ENCODE measurements at regions not wholly inside any gene's neighbourhood (a gene's known extent, or its start where the extent isn't known, plus 50 kb on each side); places are given as distances from the start of the nearest gene placed in this dataset.

DNA sequence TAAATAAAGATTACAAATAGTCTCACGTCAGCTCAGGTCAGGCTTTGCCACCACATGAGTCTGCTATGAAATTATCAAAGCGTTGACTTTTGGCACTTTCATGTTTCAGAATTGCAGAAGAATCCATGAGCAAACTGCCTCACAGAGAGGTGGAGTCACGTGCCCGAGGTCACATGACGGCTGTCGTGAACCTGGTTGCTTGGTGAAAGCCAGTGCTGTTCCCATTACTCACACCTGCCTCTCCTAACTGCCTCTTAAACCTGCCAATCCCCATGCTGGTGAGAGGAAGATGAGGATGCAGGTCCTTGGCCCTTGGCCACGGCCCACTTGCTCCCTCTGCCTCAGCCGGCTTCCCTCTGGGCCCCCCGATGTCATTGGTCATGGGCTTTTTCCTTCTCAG lies 272.7 kb downstream of the BCL11B start:
- no peak for DNase-seq (ENCODE audit: low read depth)

DNA sequence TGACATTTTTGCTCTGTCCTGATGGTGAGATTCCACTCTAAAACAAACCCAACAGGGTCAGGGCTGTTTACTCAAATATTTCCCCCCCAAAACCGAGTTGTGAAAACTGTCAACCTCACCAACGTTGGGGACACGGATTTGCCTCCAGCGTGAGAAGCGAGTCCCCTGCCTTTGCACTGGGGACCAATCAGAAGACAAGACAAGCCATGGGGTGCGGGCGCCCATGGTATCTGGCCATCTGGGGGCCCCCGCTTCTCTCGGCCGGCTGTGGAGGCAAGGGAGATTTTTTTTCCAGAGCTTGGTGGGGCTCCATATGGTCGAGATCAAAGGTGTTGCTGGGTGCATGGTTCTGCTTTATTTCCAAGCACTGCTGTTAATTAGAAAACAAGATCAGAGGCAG lies 272.1 kb downstream of the BCL11B start:
- DNase-seq (ENCODE audit: low read depth): no peak

DNA sequence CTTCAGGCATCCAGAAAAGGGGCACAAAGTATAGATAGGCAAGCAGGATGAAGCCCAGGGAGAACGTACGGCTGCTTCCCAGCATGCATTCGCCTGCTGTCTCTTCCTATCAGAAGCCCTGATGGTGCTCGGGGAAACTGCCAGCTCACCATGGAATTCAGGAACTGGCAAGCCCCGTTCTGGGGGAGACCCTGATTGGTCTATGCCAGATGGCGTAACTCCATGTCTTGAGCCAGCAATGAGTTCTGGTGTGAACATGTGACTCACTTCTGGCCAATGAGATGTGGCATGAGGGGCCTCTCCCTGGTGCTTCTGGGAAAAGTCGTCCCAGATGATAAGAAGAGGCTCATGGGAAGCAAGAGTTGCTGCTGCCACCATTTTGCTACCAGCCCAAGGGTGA lies 270.8 kb downstream of the BCL11B start:
- DNase-seq (ENCODE audit: low read depth): no peak

DNA sequence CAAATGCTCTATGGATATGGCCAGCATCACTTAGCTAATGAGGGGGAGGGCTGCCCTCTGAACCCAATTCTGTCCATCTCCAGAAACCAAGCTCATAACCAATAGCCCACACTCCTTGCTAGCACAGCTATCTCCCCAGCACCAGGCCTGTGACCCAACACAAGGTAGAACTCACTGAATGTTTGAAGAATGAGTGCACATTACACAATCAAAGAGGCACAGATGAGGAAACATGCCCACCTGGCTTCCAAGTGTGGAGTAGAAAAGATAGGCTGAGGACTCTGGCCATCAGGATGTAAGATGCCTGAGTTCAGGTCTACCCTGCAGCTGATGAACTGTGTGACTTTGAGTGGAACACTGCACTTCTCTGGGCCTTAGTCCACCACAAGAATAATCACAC lies 268.4 kb downstream of the BCL11B start:
- DNase-seq (ENCODE audit: low read depth): no peak

DNA sequence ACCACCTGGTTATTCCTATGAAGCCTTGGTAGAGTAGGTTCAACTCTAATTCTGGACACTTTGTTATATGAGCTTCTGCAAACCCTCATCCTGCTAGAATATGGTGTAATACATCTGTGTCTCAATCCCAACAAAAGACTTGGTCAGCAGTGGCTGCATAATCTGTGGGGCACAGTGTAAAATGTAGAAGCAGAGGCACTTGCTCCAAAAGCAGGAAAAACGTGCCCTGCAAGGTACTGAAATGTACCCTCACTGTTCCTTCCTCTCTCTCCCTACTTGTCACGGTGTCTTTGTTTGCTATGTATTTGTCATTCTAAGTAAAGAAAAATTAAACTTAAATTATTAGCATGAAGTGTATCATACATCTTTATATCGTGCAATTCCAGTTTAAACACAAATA lies 267.9 kb downstream of the BCL11B start:
- no peak for DNase-seq (ENCODE audit: low read depth)

DNA sequence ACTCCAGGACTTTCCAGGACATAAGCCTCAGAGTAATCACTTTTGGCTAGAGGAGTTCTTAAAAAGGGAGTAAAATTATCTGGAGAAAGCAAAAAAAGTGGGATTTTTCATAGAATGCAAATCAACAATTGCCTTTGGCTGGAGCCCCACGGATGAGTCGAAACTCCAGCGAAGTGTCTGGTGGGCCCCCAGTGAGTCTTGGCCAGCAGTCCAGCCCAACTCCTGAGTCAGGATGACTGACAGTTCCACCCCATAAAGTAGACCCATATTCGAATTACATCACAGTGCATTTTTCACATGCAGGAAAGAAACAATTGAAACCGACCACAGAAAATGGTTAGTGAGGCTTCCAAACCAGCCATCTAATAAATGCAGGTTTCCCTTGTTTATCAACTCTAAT lies 265.7 kb downstream of the BCL11B start:
- DNase-seq (ENCODE audit: low read depth): no peak

DNA sequence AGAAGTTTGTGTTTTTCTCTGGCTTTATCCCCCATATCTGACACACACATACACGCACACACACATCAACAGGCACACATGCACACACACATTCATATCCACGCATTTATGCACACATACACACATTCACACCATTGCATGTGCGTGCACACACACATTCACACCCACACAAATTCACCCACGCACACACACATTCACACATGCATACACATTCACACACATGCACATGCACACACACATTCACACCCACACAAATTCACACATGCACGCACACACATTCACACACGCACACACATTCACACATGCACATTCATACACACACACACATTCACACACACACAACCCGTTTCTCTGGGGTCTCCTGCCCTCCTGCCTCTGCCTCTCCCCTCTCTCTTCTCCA lies 264.2 kb downstream of the BCL11B start:
- DNase-seq (ENCODE audit: low read depth): no peak

DNA sequence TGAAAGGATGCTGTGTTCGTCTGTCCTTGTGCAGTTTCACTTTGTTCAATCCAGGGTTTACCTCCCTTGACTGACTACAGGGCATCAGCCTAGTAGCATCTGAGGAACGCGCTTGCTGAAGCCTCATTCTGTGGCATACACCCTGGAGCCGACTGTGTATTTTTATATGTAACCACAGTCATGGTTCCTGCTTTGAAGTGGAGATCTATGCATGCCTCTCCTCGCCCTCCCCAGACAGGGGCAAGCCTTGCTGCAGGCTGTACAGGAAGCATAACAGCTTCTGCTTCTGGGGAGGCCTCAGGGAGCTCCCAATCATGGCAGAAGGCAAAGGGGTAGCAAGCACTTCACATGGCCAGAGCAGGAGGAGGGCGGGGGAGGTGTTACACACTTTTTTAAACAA lies 262.1 kb downstream of the BCL11B start:
- no peak for DNase-seq (ENCODE audit: low read depth)

DNA sequence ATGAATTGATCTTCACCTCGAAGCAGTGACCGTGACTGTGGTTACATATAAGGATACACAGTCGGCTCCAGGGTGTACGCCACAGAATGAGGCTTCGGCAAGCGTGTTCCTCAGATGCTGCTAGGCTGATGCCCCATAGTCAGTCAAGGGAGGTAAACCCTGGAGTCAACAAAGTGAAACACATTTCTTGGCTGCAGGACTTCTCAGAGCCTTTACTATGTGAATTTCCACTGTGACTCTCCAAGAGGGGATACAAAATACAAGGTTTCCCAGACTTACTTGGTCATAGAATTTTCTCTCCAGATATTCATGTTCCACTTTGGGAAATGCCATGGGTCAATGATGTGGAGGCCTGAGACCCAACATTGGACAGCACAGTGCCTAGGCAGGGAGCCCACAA lies 260.6 kb downstream of the BCL11B start:
- no peak for DNase-seq (ENCODE audit: low read depth)

DNA sequence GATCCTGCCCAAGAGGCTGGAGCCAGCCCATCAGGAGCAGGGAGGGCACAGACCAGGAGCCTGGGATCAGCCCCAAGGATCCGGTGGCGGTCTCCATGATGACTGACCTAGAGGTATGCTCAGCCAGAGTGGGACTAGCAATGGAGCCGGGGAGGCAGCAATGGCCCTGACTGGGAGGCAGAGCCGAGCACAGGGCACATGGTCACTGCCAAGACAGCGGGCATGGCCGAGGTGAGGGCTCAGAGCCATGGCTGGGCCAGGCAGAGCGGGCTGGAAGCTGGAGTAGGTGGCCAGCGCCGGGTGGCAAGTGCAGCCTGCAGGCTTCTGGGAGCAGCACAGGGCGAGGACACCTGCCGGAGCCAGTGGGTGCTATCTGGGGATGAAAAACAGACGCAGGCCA lies 259.3 kb downstream of the BCL11B start:
- no peak for DNase-seq (ENCODE audit: low read depth)

DNA sequence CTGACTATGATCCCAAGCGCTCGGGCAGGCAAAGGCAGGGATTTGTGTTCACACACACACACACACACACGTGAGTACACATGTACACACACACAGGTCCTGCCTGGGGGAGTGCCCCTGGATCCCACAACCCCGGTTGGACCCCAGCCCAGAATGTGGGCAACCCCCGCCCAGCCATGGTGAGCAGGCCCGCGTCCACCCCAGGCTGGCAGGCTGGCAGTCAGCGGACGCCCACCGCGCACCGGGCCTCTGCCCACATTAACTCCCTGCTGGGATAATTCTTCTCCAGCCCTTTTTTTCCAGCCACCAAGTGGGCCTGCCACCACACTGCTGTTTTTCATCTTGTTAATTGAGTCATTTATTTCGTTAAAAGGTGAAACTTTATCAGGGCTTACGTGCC lies 256.2 kb downstream of the BCL11B start:
- DNase-seq (ENCODE audit: low read depth): no peak

DNA sequence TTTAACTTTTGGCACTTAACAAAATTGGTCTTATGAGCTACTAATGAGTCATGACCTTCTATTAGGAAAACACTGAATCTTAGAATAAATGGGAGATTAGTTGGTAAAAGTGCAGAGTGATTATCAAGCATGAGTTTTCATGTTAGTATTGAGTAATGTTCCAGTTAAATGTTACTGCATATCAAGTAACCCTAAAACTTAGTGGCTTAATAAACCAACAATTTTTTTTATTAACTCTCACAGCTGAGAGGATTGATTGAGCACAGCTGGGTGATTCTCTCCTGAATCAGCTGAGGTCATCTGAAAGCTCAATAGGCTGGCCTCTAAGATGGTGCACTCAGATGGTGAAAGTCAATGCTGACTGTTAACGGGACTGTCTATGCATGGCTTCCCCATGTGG lies 248.6 kb downstream of the BCL11B start:
- DNase-seq (ENCODE audit: low read depth): no peak

DNA sequence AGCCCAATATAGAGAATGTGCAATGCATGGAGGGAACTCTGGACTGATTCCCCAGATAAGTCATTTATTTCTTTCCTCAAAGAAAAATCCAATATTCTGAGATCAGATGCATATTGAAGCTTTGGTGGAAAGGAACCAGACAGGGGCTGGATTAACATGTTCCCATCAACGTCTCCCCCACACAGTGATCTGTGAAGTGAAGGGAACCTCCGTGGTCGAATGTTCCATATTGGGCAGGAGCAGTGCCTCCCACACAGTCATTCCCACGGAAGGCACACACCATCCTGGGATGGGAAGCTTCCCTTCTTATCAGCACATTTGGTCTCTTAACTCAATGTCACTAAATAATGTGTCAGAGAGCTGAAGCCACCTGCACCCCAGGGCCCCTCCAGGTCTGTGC lies 247.1 kb downstream of the BCL11B start:
- no peak for DNase-seq (ENCODE audit: low read depth)

DNA sequence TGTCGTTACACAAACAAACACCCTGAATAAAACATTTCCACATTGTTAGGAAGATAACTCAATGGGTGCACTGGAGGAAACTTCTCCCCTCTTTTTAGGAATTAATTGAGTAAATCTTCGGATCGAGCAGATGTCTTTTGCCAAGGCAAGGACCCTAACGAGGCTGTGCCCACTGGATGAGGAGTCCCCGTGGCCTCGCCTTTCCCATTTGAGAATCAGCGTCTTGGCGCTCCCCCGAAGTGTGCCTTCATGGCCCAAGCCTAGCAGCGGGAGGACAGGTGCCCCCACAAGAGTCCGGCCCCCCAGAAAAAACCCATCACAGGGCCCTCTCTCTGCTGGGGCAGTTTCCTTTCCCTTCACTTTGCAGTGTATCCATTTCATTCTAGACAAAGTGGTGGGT lies 246.6 kb downstream of the BCL11B start:
- no peak for DNase-seq (ENCODE audit: low read depth)

DNA sequence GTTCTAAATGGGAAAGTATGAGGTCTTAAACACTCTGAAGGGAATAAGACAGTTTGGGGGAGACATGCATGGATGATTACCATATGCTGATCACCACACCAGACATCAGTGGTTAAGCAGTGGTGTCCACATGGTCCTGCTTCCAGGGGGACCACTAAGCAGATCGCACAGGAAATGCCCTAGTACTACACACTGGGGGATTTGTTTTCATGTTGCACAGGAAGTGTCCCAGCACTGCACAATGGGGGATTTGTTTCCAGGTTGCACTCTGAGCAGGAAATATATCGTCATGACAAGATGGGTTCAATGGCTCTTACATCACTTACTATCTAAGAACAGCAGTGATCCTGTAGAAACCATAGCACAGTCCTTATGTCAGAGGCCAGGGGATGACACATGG lies 245.5 kb downstream of the BCL11B start:
- DNase-seq (ENCODE audit: low read depth): no peak

DNA sequence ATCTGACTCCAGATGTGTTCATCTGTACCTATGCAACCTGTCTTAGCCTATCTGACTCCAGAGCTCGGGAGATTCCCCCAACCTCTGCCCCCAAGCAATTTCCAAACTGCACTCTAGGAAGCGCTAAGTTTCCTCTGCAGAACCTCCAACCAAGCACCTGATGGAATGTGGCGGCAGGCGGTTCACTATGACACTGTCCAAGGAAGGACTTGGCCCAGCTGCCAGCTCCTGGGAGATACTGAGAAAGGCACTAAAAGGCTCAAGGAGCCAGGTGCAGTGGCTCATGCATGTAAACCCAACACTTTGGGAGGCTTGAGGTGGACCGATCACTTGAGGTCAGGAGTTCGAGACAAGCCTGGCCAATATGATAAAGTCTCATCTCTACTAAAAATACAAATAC lies 244.0 kb downstream of the BCL11B start:
- DNase-seq (ENCODE audit: low read depth): no peak

DNA sequence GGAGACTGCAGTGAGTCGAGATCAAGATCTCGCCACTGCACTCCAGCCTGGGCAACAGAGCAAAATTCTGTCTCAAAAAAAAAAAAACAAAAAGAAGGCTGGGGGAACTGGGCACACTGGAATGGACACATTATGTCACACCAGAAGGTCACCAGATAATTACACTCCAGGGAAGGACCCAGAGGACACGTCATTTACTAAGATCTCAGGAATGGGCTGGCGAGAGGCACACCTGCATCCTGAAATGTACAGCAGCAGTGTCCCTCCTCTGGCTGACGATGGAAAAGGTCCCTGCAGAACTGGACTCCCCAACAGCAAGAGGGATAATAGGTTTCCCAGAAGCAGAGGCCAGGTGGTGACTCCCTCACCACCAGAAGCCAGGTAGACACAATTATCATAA lies 243.5 kb downstream of the BCL11B start:
- no peak for DNase-seq (ENCODE audit: low read depth)

DNA sequence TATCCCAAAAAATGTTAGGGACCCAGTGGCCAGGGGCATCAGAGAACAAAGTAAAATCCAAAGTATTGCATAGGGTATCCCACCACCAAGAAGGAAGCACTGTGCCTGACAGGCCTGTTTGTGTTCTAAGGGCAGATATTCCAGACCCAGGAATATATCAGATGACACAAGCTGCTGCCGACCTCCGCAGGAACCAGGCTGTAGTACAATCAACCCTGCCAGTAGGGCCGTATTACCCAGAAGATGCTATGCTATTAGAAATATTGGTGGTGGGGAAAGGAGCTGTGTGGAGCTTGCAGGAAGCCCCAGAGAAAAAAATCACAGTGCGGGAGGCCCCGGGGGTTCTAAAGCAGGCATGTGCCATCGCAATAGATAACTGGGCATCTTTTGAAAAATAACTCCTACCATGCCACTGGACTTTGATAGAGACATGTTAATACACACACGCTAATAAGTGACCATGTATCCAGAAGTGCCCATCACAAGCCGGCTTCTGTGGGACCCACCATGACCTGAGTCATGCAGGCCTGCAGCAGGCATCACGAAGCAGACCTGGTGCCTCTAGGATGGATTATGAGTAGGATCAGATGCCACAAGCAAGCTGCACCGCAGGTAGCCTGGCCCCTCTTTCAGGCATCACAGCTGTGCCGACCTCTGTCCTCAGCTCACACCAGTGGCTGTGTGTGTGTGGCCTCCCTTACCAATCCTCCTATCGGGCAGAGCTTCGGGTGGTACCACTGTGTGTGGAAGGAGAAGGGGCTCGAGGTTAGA lies 242.7 kb downstream of the BCL11B start:
- DNase-seq (ENCODE audit: low read depth): no peak

DNA sequence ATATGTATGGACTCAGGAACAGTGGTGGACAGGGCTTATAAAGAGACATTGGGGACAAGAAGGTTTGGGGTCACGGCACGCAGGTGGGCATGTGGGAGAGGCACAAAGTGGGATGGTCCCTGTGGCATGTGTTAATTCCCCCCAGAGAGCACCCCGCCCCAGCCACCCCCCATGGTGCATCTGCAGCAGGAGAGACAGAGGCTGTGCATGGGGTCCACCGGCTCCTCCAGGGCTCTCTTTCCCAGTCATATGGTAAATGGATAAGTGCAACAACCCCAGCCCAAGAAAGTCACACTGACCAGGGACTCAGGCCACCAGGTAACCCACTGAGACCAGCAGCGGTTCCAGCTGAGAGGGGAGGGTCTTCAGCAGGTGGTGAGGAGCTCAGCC lies 242.1 kb downstream of the BCL11B start:
- no peak for DNase-seq (ENCODE audit: low read depth)

DNA sequence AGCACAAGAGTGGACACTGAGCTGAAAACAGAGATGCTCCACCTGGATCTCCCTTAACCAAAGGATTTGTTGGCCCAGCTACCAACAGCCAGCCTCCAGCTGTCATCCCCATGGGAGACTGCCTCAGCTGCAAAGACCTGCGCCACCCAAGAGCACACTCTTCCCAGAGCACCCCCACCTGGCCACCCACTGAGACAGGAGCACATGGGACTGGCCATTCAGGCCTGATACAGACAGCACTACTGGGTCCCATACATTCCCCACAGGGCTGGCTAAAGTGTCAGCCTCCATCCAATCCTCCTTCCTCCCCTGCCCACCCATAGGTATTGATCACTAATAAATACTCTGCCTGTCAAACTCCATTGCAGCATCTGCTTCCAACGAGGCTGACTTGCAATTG lies 241.5 kb downstream of the BCL11B start:
- no peak for DNase-seq (ENCODE audit: low read depth)

DNA sequence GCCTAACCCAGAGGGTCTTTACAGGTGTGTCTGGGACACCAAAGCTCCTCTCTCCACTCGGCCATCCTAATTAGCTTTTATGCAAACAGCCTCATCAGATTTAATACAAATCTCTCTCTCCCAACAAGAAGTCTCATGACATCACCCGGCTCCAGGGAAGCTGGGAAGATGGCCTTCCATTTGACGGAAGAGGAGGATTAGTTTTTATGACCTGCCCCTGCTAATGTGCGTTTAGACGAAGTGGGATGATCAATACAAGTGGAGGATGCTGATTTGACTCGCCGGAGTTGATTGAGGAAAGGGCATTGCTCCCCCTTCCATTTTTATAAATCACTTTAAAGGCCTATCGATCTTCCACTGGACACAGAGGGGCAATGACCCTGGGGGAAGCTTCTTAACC lies 239.2 kb downstream of the BCL11B start:
- no peak for DNase-seq (ENCODE audit: low read depth)

DNA sequence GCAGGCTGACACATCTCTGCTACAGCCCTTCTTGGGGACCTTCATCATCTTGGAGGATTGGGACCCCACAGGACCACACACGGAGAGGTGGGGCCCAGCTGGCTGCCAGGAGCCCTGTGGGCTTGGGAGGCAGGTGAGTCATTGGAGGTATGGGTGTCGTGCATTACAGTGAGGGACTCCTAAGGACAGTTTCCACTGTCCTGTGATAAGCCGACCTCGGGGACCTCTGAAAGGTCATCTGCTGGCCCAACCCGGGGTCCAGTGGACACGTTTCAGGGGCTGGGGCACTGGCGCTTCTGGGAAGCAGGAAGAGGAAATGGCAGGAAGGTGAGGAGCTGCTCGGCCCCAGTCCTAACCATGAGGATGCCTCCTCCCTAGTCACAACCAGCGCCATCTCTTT lies 238.0 kb downstream of the BCL11B start:
- DNase-seq (ENCODE audit: low read depth): no peak

DNA sequence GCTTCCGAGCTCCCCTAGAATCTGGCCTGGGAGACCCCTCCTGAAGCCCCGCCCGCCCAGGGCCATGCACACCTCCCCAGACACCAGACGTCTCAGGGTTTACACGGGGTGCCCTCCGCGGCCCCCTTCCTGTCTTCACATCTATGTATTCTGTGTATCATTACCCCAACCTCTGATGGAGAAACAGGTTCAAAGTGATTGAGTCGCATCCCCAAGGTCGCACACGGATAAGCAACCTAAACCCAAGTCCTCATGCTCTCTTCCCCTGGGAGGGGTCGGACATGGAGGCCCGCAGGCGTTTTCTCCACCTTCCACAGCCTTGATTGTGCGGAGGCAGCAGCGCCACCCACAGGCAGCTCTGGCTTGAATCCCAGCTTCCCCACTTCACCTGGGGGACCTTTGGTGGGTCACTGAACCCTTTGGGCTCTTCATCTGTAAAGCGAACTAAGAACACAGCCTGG lies 237.3 kb downstream of the BCL11B start:
- no peak for DNase-seq (ENCODE audit: low read depth)

DNA sequence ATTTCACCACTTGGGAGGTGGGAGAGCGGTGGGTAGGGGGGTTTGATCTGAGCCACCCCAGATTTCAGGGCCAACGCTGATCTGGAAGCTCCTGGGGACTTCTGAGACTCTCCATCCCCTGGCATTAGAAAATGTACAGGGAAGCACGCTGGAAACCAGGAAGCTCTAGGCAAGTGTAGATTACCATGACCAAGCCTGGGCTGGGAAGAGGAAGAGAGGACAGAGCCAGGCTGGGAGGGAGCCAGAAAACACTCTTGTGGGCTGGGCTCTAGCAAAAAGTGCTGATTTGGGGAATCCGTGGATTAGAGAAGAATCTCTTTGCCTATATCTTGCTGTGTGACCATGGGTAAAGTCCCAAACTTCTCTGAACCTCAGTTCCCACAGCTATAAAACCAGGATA lies 236.7 kb downstream of the BCL11B start:
- no peak for DNase-seq (ENCODE audit: low read depth)

All from GM04503 (cell line).